ENCODE measurements at regions not wholly inside any gene's neighbourhood (a gene's known extent, or its start where the extent isn't known, plus 50 kb on each side); places are given as distances from the start of the nearest gene placed in this dataset.

- H3K9me2 ChIP-seq (ENCODE audit: insufficient read depth, low read length) = no peaks in the 10 kb centered on the region
- H3K36me3 ChIP-seq (ENCODE audit: insufficient read depth, low read length) = no peaks in the 10 kb centered on the region
- DNase-seq (ENCODE audit: low spot score) = no peak
- no peak overlapping the region for H3K4me3 ChIP-seq (ENCODE audit: low read depth, low read length, poor library complexity, severe bottlenecking)
- ChIA-PET CTCF (ENCODE audit: unreplicated experiment) (no interaction called here), POLR2A (no interaction called here)
- H3K4me1 ChIP-seq (ENCODE audit: insufficient read depth, low read length, poor library complexity, severe bottlenecking) = no peaks in the 10 kb centered on the region
- intact Hi-C loops (cut with micrococcal nuclease; ENCODE audit: unreplicated experiment) = no loop called here
- BruUV-seq (replicated peaks) = no TSS peak
- H4K20me1 ChIP-seq (ENCODE audit: insufficient read depth, low read length) = no peaks in the 10 kb centered on the region
- no peak overlapping the region for H3K27ac ChIP-seq (ENCODE audit: low read depth, low read length, poor library complexity, severe bottlenecking)
- H3K79me2 ChIP-seq (ENCODE audit: insufficient read depth, low read depth, low read length) = no peaks in the 10 kb centered on the region
- no peak overlapping the region for H2AFZ ChIP-seq (ENCODE audit: low read length)
- H3K4me2 ChIP-seq (ENCODE audit: low read length) = no peak overlapping the region
- H3K9me3 ChIP-seq (ENCODE audit: low read length) = no peaks in the 10 kb centered on the region
- TF ChIP-seq CTCF (conservative IDR thresholded peaks at IDR 0.05; ENCODE audit: low read length) (no peak), EZH2phosphoT487 (IDR thresholded peaks at IDR 0.05; ENCODE audit: borderline replicate concordance, low read depth, low read length) (no peak)
Observed at GRCh38 chr9:95373782-95374487, 56.4 kb upstream of the FANCC start.

GRCh38 chr9:95373069-95373681 is 55.7 kb upstream of the FANCC start:
- H3K9me2 ChIP-seq (ENCODE audit: insufficient read depth, low read length) = no peaks in the 10 kb centered on the region
- TF ChIP-seq CTCF (conservative IDR thresholded peaks at IDR 0.05; ENCODE audit: low read length) (no peak), EZH2phosphoT487 (IDR thresholded peaks at IDR 0.05; ENCODE audit: borderline replicate concordance, low read depth, low read length) (no peak)
- intact Hi-C loops (cut with micrococcal nuclease; ENCODE audit: unreplicated experiment) = no loop called here
- CTCF ChIA-PET (ENCODE audit: unreplicated experiment) = no interaction called here
- H3K4me2 ChIP-seq (ENCODE audit: low read length) = no peak overlapping the region
- H3K9me3 ChIP-seq (ENCODE audit: low read length) = no peaks in the 10 kb centered on the region
- POLR2A ChIA-PET = no interaction called here
- H3K27ac ChIP-seq (ENCODE audit: low read depth, low read length, poor library complexity, severe bottlenecking) = no peak overlapping the region
- H3K79me2 ChIP-seq (ENCODE audit: insufficient read depth, low read depth, low read length) = no peaks in the 10 kb centered on the region
- H3K36me3 ChIP-seq (ENCODE audit: insufficient read depth, low read length) = no peaks in the 10 kb centered on the region
- H4K20me1 ChIP-seq (ENCODE audit: insufficient read depth, low read length) = no peaks in the 10 kb centered on the region
- H2AFZ ChIP-seq (ENCODE audit: low read length) = no peak overlapping the region
- BruUV-seq (replicated peaks) = no TSS peak
- no peak for DNase-seq (ENCODE audit: low spot score)
- H3K4me1 ChIP-seq (ENCODE audit: insufficient read depth, low read length, poor library complexity, severe bottlenecking) = no peaks in the 10 kb centered on the region
- no peak overlapping the region for H3K4me3 ChIP-seq (ENCODE audit: low read depth, low read length, poor library complexity, severe bottlenecking)

GRCh38 chr9:95370064-95370463 is 52.6 kb upstream of the FANCC start:
- Histone ChIP-seq H3K9me2 (ENCODE audit: insufficient read depth, low read length) (no peaks in the 10 kb centered on the region), H3K9me3 (ENCODE audit: low read length) (no peaks in the 10 kb centered on the region), H3K4me2 (ENCODE audit: low read length) (no peak overlapping the region), H2AFZ (ENCODE audit: low read length) (no peak overlapping the region), H3K4me3 (ENCODE audit: low read depth, low read length, poor library complexity, severe bottlenecking) (no peak overlapping the region), H4K20me1 (ENCODE audit: insufficient read depth, low read length) (no peaks in the 10 kb centered on the region), H3K36me3 (ENCODE audit: insufficient read depth, low read length) (no peaks in the 10 kb centered on the region), H3K27ac (ENCODE audit: low read depth, low read length, poor library complexity, severe bottlenecking) (no peak overlapping the region), H3K79me2 (ENCODE audit: insufficient read depth, low read depth, low read length) (no peaks in the 10 kb centered on the region), H3K4me1 (ENCODE audit: insufficient read depth, low read length, poor library complexity, severe bottlenecking) (no peaks in the 10 kb centered on the region)
- ChIA-PET CTCF (ENCODE audit: unreplicated experiment) (no interaction called here), POLR2A (interaction anchor here (0.6 kb wide), 1 partner anchor 997 kb away, joined by 4 read pairs; no protein-coding TSS in a partner anchor)
- TF ChIP-seq CTCF (conservative IDR thresholded peaks at IDR 0.05; ENCODE audit: low read length) (no peak), EZH2phosphoT487 (IDR thresholded peaks at IDR 0.05; ENCODE audit: borderline replicate concordance, low read depth, low read length) (no peak)
- DNase-seq (ENCODE audit: low spot score) = no peak
- BruUV-seq (replicated peaks) = no TSS peak
- intact Hi-C loops (cut with micrococcal nuclease; ENCODE audit: unreplicated experiment) = no loop called here

Data from OCI-LY7 (cell line).